HG03103 (cell line): ENCODE measurements at regions not wholly inside any gene's neighbourhood (a gene's known extent, or its start where the extent isn't known, plus 50 kb on each side); places are given as distances from the start of the nearest gene placed in this dataset.

Experiments used
- ATAC-seq: cut with Tn5 transposase; IDR thresholded peaks from one replicate; pipeline ENCODE4 v1.9.1; 2021; ENCODE audit warnings: low read depth; ENCODE audit not compliant: unreplicated experiment

DNA sequence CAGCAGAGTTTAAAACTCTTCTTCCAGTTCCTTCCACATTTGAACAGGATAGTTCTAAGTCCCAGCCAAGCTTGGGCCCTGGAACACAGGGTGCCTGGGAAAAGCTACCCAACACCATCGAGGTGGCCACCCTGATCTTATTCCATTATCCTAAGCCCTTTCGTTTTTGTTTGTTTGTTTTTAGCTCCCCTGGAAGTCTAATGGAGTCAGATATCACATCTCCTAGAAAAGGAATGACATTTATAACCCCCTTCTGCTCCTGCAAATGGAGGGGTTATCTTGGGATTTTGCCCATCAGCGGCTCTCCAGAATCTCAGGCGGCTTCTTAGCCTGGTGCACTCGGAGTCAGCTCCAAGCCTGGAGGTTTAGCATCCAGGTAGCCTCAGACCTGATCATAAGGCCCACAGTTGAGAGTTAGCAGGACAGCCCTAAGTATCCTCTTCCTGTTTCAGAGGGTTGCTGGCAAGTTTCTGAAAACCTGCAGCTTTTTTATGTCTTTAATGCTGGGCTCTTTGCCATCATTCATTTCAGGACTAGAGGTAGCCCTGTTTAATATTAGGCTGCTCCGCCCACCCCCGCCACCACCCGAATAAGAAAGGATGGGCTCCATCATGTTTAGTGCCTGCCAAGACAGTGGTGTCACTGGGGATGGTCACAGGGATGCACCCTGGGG is 230.0 kb upstream of the LNX1 start:
- ATAC-seq: no peak

- no peak for ATAC-seq
Observed at GRCh38 chr4:53818104-53818503, 226.8 kb upstream of the LNX1 start.

- ATAC-seq: no peak
Observed at GRCh38 chr4:53816561-53816960, 225.3 kb upstream of the LNX1 start.

DNA sequence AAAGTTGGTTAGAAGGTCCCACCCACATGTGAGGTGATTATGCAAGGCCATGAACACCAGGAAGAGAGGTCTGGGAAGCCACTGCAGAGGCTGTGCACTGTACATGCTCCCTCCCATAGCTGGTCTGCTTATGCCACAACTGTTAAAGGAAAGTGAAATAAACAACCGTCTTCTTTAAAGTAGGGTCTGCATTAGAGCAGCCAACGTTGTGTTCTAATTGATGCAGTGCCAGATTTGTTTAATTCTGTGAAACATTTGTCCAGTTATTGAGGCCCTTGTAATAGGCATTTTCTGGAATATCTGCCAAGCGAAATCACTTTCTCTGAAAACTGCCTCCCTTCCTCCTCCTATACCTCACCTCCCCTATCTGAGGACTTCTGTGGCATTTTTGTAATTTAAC is 224.0 kb upstream of the LNX1 start:
- ATAC-seq: no peak

- ATAC-seq: no peak
Observed at GRCh38 chr4:53813998-53814397, 222.7 kb upstream of the LNX1 start.

DNA sequence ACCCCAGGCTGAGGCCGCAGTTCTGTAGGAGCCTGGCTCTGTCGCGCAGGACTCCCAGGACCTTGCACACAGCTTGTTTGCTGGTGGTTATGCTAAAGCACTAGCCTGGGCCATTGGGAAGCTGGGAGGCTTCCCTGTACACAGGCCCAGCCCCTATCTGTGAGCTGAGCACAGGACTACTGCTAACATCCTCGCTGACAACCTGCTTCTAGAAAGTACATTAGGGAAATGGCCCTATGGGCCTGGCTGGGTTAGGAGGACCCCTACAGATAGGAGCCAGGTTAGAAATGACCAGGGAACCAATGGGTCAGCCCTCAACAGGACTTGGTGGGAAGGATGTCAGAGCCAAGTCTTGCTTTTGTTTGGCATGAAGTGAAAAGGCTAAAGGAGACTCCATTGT is 219.4 kb upstream of the LNX1 start:
- no peak for ATAC-seq

- no peak for ATAC-seq
Observed at GRCh38 chr4:53809816-53810215, 218.5 kb upstream of the LNX1 start.

GRCh38 chr4:53805291-53805690 is 214.0 kb upstream of the LNX1 start:
- ATAC-seq: no peak

DNA sequence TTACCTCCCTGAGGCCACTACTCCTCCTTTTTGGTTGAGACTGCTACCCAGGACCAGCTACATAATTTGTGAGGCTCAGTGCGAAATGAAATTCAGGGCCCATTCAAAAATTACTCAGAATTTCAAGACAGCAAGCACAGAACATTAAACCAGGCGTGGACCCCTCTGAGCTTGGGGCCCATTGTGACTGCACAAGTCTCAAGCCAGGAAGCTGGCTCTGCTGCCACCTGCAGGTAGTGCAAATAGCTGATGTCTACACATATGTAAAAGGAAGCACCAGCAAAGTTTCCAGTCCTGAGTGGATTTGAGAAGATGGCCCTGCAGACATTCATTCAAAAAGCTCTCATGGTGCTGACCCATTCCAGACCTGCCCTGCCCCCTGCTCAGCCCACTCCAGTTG is 213.4 kb upstream of the LNX1 start:
- ATAC-seq: no peak

DNA sequence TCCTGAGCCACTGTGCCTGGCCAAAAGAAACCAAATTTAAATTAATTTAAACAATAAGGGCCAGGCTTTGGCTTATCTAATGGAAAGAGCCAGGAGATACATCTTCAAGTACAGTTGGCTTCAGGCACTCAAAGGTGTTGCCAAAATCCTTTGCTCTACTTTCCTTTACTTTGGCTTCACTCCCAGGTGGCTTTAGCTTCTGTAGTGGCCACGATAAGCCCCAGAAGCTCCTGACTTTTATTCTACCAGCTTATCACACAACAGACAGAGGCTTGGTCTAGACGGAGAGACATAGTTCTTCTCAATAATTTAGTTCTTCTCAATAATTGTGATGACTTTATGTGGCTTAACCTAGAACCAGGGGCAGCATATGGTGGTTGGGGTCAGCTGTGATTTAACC is 211.2 kb upstream of the LNX1 start:
- ATAC-seq: no peak

DNA sequence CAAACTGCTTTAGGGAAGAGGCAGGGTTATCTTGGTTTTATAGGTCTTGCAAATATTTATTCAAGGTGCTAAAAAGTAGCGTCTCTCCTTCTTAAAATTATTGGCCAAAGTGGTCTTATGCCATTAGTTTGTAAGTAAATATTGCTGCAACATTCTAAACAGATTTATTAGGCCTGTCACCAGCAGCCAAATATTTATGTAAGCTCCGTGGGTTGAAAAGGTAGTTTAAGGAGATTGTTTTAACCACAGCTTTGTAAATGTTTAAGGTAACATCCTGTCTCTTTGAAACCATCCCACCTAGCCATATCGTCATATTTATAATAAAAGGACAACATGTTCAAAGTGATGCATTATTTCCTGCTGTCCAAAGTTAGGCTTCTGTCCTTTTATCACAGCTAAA is 210.1 kb upstream of the LNX1 start:
- no peak for ATAC-seq

DNA sequence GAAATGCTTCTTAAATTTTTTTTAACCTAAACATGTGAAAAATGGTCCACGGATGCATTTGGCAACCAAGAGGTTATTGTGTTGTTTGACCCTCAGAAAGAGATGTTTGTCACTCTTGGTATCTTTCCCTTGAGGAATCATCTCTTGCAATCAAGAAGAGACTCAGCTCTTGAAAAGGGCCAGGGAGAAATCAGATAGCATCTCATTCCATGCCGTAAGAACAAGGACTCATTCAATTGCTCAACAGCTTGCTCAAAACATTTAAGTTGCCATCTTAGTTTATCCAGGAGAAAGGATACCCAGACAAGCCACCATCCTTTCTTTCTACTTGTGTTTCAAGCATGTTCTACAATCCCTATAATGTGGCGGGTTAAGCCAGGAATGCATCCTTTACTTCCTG is 209.5 kb upstream of the LNX1 start:
- no peak for ATAC-seq

GRCh38 chr4:53793096-53793495 is 201.8 kb upstream of the LNX1 start:
- no peak for ATAC-seq

DNA sequence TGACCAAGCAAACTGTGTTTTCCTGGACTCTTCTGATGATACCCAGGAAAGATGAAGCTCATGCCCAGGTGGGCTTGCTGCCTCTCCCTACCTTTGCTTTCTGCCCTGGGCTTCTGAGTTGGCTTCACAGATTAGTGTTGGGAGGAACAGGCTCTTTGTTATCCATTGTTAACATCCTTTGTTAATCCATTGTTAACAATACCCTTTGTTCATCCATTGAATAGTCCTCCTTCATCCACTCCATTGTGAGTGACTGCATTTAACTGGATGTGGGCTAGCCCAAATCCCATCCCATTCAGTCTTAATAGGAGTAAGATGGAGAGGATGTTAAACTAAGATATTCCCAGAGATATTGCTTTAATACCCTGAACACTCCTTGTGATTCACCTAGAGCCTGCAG is 199.0 kb upstream of the LNX1 start:
- no peak for ATAC-seq

- ATAC-seq: no peak
Observed at GRCh38 chr4:53788621-53789020, 197.3 kb upstream of the LNX1 start.

- no peak for ATAC-seq
Observed at GRCh38 chr4:53788011-53788410, 196.7 kb upstream of the LNX1 start.

DNA sequence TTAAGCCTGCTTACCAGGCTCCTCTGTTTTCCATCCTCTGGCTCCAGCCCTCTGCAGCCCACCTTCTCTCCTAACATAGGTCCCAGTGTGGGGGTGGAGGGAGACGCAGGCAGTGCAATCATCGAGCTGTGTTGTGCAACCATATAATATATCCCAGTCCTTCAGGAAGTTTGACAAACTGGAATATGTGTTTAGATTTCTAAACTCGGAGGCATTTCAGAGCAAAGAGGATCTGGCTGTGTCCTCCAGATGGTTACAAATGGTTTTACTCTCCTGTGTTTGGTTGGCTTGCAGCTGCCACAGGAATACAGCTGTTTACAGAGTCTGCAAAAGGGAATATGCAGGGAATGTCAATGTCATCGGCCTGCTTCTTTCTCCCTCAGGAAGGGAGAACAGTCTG is 195.3 kb upstream of the LNX1 start:
- ATAC-seq: no peak

GRCh38 chr4:53785996-53786395 is 194.7 kb upstream of the LNX1 start:
- ATAC-seq: no peak

DNA sequence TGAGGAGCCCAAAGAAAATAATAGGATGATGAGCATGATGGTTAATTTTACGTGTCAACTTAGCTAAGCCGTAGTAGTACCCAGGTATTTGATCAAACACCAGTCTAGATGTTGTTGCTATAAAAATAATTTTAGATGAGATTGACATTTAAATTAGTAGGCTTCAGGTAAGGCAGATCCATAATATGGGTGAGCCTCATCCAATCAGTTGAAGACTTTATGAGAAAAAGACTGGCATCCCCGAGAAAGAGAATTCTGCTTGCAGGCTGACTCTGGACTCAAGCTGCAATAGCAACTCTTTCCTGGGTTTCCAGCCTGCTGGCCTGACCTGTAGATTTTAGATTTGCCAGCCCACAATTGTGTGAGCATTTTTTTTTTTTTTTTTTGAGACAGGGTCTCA is 192.8 kb upstream of the LNX1 start:
- ATAC-seq: no peak

DNA sequence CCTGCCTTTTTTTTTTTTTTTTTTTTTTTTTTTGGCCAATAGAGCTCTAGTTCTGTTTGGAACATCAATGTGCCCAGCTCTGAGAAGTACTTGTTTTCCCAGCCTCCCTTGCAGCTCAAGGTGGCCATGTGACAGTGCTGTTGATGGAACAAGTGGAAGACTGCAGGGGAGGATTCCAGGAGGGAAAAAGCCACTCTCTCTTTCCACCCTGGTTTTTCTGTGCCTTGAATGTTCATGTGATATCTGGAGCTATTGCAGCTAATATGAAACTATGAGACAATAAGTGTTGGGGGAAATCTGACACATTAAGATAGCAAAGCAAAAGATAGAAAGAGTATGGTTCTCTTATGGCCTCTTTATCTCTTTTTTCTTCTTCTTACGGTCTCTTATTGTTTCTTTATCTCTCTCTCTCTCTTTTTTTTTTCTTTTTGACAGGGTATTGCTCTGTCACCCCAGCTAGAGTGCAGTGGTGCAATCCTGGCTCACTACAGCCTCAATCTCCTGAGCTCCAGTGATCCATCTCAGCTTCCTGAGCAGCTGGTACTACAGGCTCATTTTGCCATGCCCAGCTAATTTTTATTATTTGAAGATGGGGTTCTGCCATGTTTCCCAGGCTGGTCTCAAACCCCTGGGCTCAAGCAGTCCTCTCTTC is 192.0 kb upstream of the LNX1 start:
- ATAC-seq: no peak

DNA sequence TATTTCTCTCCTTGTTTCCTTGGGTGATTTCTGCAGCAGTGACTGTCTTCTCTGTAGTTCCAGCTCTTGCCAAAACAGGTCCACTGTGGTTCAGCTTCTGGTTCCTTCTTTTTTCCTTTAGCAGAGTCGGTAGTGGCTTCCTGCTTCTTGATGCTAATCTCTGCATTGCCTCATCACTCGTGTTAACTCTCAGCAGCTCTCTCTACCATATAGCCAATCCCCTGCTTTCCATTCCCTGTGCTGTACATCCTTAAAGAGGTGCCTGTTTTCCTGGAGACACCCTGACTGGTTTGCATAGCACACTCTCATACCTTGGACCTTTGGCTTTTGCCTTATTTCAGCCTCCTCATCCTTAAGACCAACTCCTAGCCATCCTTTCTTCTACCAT is 191.2 kb upstream of the LNX1 start:
- ATAC-seq: no peak

DNA sequence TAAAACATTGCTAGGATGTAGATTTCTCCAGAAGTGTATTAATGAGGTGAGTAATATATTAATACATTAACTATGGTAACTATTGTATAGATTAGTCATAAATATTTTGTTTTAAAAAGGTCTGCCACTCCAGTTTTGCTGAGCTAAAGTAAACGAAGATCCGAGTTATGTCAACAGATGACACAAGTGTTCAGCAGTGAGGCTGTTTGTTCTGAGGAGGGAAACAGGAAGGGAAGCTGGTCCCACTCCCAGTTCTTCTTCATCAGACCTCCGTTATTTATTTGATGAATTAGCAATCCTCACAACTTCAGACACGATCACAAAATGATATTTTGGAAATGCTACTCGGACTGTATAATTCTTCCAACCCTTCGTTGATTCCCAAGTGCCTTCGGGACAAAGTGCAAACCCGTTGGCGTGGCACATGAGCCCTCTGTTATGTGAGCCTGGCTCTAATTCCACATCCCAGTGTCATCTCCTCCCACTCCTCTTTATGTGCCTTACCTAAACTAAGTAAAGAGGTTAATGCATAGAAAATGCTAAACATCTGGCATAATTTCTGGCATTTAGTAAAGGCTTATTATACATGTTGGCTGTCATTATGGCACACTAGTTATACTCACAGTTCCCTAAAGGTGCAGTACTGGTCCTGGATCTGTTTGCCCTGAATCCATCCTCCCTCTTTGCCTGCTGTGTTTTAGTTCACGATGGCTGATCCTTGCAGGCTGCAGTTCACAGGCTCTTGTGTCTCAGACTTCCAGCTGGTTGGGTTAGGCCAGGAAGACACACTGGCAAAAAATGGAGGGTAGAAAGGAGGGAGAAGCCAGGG is 190.6 kb upstream of the LNX1 start:
- ATAC-seq: no peak
